ENCODE measurements at regions not wholly inside any gene's neighbourhood (a gene's known extent, or its start where the extent isn't known, plus 50 kb on each side); places are given as distances from the start of the nearest gene placed in this dataset.

- no peak for ATAC-seq (ENCODE audit: low read depth in 2 of 2)
- H3K36me3 Mint-ChIP-seq: no peaks in the 10 kb centered on the region
Observed at GRCh38 chr16:85522842-85523601, 90.1 kb upstream of the GSE1 start.

GRCh38 chr16:85523602-85524364 lies 89.3 kb upstream of the GSE1 start:
- no peak overlapping the region for H3K4me3 ChIP-seq (ENCODE audit: low read depth, low read length)
- ATAC-seq (ENCODE audit: low read depth in 2 of 2) (no peak), DNase-seq (no peak)
- no peaks in the 10 kb centered on the region for H3K4me1 Mint-ChIP-seq
- H3K36me3 ChIP-seq (ENCODE audit: control insufficient read depth, insufficient read depth, low read length): no peaks in the 10 kb centered on the region
- no peak overlapping the region for H3K4me3 Mint-ChIP-seq
- H3K27ac ChIP-seq (ENCODE audit: insufficient read depth, low read length, poor library complexity, severe bottlenecking): no peak overlapping the region
- no peaks in the 10 kb centered on the region for H3K9me3 ChIP-seq (ENCODE audit: control insufficient read depth in 2 of 2, low read length in 2 of 2)
- H3K4me1 ChIP-seq (ENCODE audit: control insufficient read depth, insufficient read depth, low read length, poor library complexity, severe bottlenecking): no peaks in the 10 kb centered on the region
- no peaks in the 10 kb centered on the region for H3K27me3 Mint-ChIP-seq
- no peaks in the 10 kb centered on the region for H3K27me3 ChIP-seq (ENCODE audit: control insufficient read depth, insufficient read depth, low read length)
- H3K36me3 Mint-ChIP-seq: no peaks in the 10 kb centered on the region
- no peak overlapping the region for H3K27ac Mint-ChIP-seq
- peaks cover 0 to 4% (median 0%) of the 10 kb centered on the region in 7 donors for H3K9me3 Mint-ChIP-seq

More at GRCh38 chr16:85522842-85523601, 90.1 kb upstream of the GSE1 start:
- Mint-ChIP-seq H3K4me1 (no peaks in the 10 kb centered on the region), H3K9me3 (peaks cover 0 to 4% (median 0%) of the 10 kb centered on the region in 7 donors), H3K27ac (peak overlapping the region in 1 of 3 donors; percentile 45), H3K27me3 (no peaks in the 10 kb centered on the region), H3K4me3 (no peak overlapping the region)
- Histone ChIP-seq H3K27ac (ENCODE audit: insufficient read depth, low read length, poor library complexity, severe bottlenecking) (no peak overlapping the region), H3K4me1 (ENCODE audit: control insufficient read depth, insufficient read depth, low read length, poor library complexity, severe bottlenecking) (no peaks in the 10 kb centered on the region), H3K9me3 (ENCODE audit: control insufficient read depth in 2 of 2, low read length in 2 of 2) (no peaks in the 10 kb centered on the region), H3K36me3 (ENCODE audit: control insufficient read depth, insufficient read depth, low read length) (no peaks in the 10 kb centered on the region), H3K27me3 (ENCODE audit: control insufficient read depth, insufficient read depth, low read length) (no peaks in the 10 kb centered on the region), H3K4me3 (ENCODE audit: low read depth, low read length) (no peak overlapping the region)
- DNase-seq: no peak

- Histone ChIP-seq H3K9me3 (ENCODE audit: control insufficient read depth in 2 of 2, low read length in 2 of 2) (no peaks in the 10 kb centered on the region), H3K4me3 (ENCODE audit: low read depth, low read length) (no peak overlapping the region), H3K27ac (ENCODE audit: insufficient read depth, low read length, poor library complexity, severe bottlenecking) (no peak overlapping the region), H3K4me1 (ENCODE audit: control insufficient read depth, insufficient read depth, low read length, poor library complexity, severe bottlenecking) (no peaks in the 10 kb centered on the region), H3K36me3 (ENCODE audit: control insufficient read depth, insufficient read depth, low read length) (no peaks in the 10 kb centered on the region), H3K27me3 (ENCODE audit: control insufficient read depth, insufficient read depth, low read length) (no peaks in the 10 kb centered on the region)
- Mint-ChIP-seq H3K4me1 (no peaks in the 10 kb centered on the region), H3K27ac (no peak overlapping the region), H3K4me3 (no peak overlapping the region), H3K9me3 (peaks cover 0 to 4% (median 0%) of the 10 kb centered on the region in 7 donors), H3K36me3 (no peaks in the 10 kb centered on the region), H3K27me3 (no peaks in the 10 kb centered on the region)
- no peak for DNase-seq
- ATAC-seq (ENCODE audit: low read depth in 2 of 2): no peak
Observed at GRCh38 chr16:85524365-85524629, 88.8 kb upstream of the GSE1 start.

GRCh38 chr16:85524630-85525419 lies 88.3 kb upstream of the GSE1 start:
- Histone ChIP-seq H3K27ac (ENCODE audit: insufficient read depth, low read length, poor library complexity, severe bottlenecking) (no peak overlapping the region), H3K36me3 (ENCODE audit: control insufficient read depth, insufficient read depth, low read length) (no peaks in the 10 kb centered on the region), H3K4me3 (ENCODE audit: low read depth, low read length) (no peak overlapping the region), H3K4me1 (ENCODE audit: control insufficient read depth, insufficient read depth, low read length, poor library complexity, severe bottlenecking) (no peaks in the 10 kb centered on the region), H3K27me3 (ENCODE audit: control insufficient read depth, insufficient read depth, low read length) (no peaks in the 10 kb centered on the region), H3K9me3 (ENCODE audit: control insufficient read depth in 2 of 2, low read length in 2 of 2) (no peaks in the 10 kb centered on the region)
- Mint-ChIP-seq H3K27ac (no peak overlapping the region), H3K4me3 (no peak overlapping the region), H3K36me3 (no peaks in the 10 kb centered on the region), H3K9me3 (no peaks in the 10 kb centered on the region), H3K4me1 (no peaks in the 10 kb centered on the region), H3K27me3 (no peaks in the 10 kb centered on the region)
- ATAC-seq (ENCODE audit: low read depth in 2 of 2): no peak
- DNase-seq: no peak

- ATAC-seq (ENCODE audit: low read depth in 2 of 2): no peak
- no peaks in the 10 kb centered on the region for H3K36me3 ChIP-seq (ENCODE audit: control insufficient read depth, insufficient read depth, low read length)
Observed at GRCh38 chr16:85525420-85526184, 87.5 kb upstream of the GSE1 start.

GRCh38 chr16:85526185-85526974 lies 86.7 kb upstream of the GSE1 start:
- no peaks in the 10 kb centered on the region for H3K4me1 ChIP-seq (ENCODE audit: control insufficient read depth, insufficient read depth, low read length, poor library complexity, severe bottlenecking)
- Mint-ChIP-seq H3K4me3 (no peak overlapping the region), H3K36me3 (no peaks in the 10 kb centered on the region), H3K27ac (no peak overlapping the region), H3K27me3 (no peaks in the 10 kb centered on the region), H3K4me1 (no peaks in the 10 kb centered on the region), H3K9me3 (no peaks in the 10 kb centered on the region)
- H3K36me3 ChIP-seq (ENCODE audit: control insufficient read depth, insufficient read depth, low read length): no peaks in the 10 kb centered on the region
- no peak for DNase-seq
- H3K4me3 ChIP-seq (ENCODE audit: low read depth, low read length): no peak overlapping the region
- H3K9me3 ChIP-seq (ENCODE audit: control insufficient read depth in 2 of 2, low read length in 2 of 2): no peaks in the 10 kb centered on the region
- no peaks in the 10 kb centered on the region for H3K27me3 ChIP-seq (ENCODE audit: control insufficient read depth, insufficient read depth, low read length)
- ATAC-seq (ENCODE audit: low read depth in 2 of 2): no peak
- no peak overlapping the region for H3K27ac ChIP-seq (ENCODE audit: insufficient read depth, low read length, poor library complexity, severe bottlenecking)

More at GRCh38 chr16:85525420-85526184, 87.5 kb upstream of the GSE1 start:
- H3K27me3 ChIP-seq (ENCODE audit: control insufficient read depth, insufficient read depth, low read length): no peaks in the 10 kb centered on the region
- H3K27ac ChIP-seq (ENCODE audit: insufficient read depth, low read length, poor library complexity, severe bottlenecking): no peak overlapping the region
- H3K9me3 ChIP-seq (ENCODE audit: control insufficient read depth in 2 of 2, low read length in 2 of 2): no peaks in the 10 kb centered on the region
- H3K36me3 Mint-ChIP-seq: no peaks in the 10 kb centered on the region
- no peaks in the 10 kb centered on the region for H3K4me1 Mint-ChIP-seq
- DNase-seq: no peak
- no peaks in the 10 kb centered on the region for H3K9me3 Mint-ChIP-seq
- no peak overlapping the region for H3K27ac Mint-ChIP-seq
- H3K4me3 ChIP-seq (ENCODE audit: low read depth, low read length): no peak overlapping the region
- H3K4me3 Mint-ChIP-seq: no peak overlapping the region
- no peaks in the 10 kb centered on the region for H3K4me1 ChIP-seq (ENCODE audit: control insufficient read depth, insufficient read depth, low read length, poor library complexity, severe bottlenecking)
- H3K27me3 Mint-ChIP-seq: no peaks in the 10 kb centered on the region

All from CD4-positive, CD25-positive, alpha-beta regulatory T cell (primary cell).